GM19395 (cell line): ENCODE measurements at regions not wholly inside any gene's neighbourhood (a gene's known extent, or its start where the extent isn't known, plus 50 kb on each side); places are given as distances from the start of the nearest gene placed in this dataset.

Experiments used
- ATAC-seq: cut with Tn5 transposase; IDR thresholded peaks from one replicate; pipeline ENCODE4 v1.9.1; 2021; ENCODE audit warnings: mild to moderate bottlenecking, moderate library complexity; ENCODE audit not compliant: unreplicated experiment

DNA sequence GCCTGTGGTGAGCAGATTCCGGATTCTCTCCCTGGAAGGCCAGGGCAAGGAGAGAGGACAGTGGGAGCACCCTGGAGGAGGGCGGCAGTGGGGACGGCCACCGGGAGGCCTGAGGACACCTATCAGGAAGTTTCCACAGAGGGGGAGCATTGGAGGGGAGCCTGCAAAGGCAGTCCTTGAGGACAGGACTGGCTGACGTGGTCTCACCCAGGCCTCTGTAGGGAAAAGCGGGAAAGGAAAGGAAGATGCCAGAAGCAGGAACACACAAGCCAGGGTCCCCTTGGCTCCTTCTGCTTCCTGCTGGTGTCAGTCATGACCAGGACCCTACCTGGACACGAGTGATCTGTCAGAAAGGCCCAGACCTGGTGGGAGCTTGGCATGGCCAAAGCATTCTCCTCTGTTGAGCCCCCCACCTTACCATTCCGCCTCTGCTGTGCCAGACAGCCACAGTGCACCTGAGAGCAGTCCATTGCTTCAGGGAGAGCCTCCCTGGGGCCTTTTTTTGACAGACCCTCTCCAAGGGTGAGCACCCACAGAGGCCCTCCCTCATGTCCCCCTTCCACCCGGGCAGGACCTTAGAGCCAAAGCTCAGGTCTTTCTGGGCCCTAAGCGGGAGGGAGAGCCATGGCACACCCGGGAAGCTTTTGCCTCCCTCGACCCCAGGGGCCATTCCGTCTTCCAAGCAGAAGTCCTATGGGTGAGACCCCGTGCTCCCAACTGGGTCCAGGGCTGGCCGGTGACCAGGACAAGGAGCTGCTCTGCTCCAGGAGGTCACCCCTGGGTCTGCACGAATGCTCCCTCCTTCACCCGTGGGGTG lies 333.1 kb downstream of the DYSF start:
- ATAC-seq, result no peak

DNA sequence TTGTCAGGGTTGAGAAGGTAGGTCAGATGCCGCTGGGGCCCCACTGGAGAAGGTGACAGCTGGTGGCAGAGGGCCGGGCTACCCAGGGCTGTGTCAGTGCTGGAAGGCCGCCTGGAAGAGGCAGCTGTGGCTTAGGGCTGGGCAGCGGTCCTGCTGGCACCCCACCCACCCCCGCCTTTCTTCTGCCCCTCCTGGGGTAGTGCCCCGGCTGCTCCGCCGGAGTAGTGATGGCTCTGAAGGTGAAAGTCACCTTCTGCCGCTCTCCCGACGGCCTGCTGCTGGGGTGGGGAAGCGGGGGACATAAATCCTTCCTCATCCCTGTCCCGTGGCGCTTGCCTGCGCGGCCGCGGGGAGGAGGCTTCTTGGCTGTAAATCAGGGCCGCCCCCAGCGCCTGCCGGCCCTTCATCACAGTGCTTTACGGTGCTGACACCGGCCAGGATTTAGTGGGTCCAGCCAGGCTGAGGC lies 332.2 kb downstream of the DYSF start:
- ATAC-seq, result no peak

DNA sequence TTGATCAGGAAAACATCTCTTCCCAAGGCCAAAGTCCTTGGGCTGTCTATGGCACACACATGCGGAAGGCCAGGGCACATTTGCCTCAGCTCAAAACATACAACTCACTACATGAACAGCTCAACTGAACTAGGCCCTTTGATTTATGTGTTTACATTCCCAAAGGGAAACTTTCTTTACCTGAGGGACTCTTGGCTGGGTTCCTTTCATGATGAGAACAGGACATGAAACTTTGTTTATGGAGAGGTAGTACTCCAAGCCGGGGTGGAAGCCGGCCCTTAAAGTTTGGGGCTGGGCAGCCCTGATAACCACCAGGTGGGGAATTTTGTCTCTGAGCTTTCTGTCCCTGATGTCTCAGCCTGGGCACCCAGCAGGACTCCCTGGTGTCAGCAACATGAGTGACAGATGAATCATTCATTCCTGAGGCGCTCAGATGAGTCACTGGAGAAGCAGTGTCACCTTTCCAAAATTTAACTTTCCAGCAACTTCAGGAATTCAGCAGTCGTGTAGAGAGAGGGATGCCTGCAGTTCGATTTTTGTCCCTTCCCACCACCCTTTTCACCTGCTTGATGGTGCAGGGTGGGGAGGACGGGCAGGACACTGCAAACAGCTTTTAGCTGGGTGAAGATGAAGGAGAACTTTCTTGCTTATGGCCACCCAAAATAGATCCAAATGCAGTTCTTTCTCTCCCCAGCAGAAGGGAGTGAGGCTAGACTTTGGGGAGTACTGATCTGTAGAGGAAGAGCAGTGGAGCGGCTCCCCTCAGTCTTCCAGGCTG lies 331.6 kb downstream of the DYSF start:
- no peak for ATAC-seq

DNA sequence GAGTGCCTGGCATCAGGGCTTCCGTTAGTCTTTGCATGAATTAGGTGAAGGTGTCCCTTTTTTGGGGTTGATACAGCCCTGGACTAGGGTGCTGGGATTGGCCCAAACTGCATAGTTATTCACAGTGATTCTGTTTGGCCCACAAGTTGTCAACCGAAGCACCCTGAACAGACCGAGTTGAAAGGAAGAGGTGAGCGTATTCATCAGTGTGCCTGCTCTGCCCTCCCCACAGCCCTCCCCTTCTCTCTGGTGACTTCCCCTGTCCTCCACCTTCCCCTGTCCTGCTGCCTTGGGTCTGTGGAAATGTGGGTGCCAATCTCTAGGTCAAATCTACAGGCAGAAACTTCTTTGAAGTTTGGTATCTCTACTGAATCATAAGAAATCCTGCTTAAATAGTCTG lies 330.5 kb downstream of the DYSF start:
- no peak for ATAC-seq

GRCh38 chr2:71783215-71783614 lies 329.9 kb downstream of the DYSF start:
- ATAC-seq, result no peak

DNA sequence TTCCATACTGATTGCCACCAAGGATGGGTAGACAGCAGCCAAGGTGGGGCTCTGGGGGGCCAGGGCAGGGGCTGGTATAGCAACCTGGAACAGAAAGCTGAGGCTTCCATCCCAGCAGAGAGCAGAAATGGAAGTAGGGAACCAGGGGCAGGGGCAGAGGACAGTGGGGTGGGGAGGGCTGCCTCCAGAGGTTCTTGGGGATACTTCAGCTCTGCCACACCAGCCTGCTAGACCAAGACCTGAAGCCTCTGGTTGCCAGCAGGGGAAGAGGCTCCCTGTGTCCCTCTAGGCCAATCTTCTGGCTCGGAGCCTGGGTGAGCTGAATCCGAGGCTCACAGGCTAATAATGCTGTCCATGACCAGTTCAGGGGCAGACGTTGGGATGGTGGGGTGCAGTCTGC lies 329.0 kb downstream of the DYSF start:
- no peak for ATAC-seq

DNA sequence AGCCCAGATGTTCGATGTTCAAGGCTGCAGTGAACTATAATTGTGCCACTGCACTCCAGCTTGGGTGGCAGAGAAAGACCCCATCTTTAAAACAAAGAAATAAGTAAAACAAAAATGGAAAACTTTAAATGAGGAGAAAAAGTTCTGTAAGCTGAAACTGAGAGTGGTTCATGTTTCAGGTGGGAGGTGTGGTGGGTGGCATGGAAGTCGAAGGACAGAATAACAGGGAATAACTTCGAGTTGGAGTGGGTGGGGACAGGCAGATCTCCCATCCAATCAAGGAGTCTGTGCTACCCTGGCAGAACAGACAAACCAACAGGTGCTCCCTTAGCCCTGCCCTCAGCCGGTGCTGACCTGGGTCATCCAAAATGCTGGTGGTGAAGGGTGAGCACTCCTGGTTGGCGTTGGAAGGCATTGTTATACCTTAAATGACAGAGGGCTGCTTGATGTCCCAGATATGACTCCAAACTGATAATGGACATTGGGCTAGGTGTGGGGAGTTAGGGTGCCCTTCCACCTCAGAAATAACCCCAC lies 328.4 kb downstream of the DYSF start:
- no peak for ATAC-seq

DNA sequence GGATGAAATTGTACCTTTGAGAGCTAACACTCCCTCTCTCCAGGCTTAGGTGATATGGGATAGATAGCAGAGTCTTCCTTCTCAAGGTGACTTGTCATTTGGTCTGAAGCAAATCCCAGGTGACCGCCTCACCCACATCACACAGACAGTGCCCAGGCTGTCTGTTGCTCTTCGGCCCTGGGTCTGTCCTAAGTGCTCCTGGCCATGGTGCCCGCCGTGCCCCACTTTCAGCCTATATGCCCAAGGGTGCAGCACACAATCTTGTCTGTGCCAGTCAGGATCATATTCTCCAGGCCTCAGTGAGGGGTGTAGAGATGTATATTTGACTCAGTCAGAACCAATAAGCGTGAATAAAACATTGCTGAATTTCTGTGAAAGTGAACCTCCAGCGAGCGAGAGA lies 326.8 kb downstream of the DYSF start:
- no peak for ATAC-seq

GRCh38 chr2:71779774-71780105 lies 326.4 kb downstream of the DYSF start:
- ATAC-seq, result no peak

GRCh38 chr2:71778936-71779773 lies 325.8 kb downstream of the DYSF start:
- no peak for ATAC-seq

GRCh38 chr2:71778514-71778913 lies 325.2 kb downstream of the DYSF start:
- ATAC-seq, result no peak

DNA sequence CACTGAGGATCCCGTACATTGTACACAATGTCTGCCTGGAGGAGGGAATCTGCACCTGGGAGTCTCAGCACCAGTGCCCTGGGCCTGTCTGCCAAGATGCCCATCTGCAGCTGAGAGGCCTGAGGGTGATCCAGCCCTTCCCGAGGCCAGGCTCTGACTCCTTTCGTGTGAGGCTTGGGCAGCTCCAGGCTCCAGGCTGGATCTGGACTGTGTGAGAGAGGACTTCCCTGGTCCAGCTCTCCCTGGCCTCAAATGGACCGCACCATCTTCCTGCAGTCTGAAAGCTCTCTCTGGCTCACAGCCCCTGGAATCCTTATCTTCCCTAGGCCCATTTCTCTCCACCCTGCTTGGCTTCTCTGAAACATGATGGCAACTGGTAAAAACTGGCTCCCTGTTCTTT lies 324.6 kb downstream of the DYSF start:
- ATAC-seq, result no peak

DNA sequence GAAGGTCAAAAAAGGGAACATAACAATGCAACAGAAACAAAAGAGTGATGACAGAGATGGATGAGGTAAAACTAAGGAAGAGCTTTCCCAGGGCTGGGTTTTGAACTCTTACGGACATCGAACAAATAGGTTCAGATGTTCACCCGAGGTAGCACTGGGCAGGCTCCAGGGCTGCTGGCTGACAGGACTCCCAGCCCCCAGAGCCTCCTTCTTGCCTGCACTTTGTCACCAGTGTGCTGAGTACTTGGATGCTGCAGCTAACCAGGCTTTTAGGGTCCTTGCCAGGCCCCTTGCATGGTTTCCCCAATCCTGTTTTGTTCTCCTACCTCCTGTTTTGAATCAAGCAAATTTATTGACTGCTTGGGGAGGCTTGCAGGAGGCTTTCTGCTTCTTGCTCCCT lies 322.9 kb downstream of the DYSF start:
- ATAC-seq, result no peak

DNA sequence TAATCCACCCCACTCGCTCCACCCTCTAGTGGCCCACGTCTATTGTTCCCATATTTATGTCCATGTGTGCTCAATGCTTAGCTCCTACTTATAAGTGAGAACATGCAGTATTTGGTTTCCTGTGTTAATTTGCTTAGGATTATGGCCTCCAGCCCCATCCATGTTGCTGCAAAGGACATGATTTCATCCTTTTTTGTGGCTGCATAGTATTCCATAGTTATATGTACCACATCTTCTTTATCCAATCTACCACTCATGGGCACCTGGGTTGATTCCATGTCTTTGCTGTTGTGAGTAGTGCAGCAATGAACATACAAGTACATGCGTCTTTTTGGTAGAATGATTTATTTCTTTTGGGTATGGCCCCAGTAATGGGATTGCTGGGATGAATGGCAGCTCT lies 319.9 kb downstream of the DYSF start:
- ATAC-seq, result no peak

- ATAC-seq, result no peak
Observed at GRCh38 chr2:71772510-71773172, 319.3 kb downstream of the DYSF start.

DNA sequence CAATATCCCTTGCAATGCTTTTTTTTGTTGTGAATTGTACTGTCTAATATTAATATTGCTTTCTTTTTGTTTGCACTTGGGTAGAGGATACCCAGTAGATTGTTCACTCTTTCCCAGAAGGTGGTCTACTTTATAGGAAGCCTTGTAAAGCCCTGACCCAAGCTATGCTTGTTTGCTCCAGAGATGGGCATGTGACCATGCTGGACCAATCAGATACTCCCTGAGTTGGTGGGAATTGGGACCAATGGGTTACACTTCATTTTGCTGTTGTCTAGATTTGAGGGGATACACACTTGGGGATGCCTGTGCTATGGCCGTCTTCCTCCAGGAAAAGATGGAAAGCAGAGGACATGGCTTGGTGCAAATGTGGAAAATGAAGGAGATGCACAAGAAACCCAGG lies 314.3 kb downstream of the DYSF start:
- no peak for ATAC-seq

DNA sequence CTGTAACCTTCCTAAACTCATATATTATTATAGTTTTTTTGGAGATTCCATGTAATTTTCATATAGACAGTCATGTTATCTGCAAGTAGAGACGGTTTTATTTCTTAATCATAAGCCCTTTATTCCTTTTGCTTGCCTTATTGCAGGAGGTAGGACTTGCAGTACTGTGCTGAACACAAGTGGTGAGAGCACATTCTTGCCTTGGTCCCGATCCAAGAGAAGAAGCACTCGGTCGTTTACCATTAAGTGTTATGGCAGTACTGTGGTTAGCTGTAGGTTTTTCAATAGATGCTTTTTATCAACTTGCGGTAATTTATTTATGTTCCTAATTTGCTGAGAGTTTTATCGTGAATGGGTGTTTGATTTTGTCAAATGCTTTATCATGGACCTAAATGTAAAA lies 305.7 kb downstream of the DYSF start:
- no peak for ATAC-seq

DNA sequence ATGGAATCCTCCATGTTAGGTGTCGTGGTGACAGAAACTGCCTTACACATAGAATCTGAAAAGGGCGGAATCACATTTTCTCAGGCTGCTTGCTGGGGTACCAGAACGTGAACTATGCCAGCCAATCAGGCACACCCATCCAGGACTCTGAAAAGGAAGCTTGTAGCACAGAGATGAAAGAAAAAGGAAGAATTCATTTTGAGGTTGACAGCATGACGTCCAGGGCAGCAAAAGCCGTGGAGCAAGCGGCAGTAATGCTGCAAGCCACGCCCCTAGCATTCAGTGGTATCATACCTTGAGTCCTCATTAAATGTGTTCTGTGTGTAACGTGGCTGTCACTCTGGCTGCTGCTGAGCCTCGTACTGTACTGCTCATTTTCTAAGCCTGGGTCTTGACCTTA lies 304.0 kb downstream of the DYSF start:
- ATAC-seq, result no peak

DNA sequence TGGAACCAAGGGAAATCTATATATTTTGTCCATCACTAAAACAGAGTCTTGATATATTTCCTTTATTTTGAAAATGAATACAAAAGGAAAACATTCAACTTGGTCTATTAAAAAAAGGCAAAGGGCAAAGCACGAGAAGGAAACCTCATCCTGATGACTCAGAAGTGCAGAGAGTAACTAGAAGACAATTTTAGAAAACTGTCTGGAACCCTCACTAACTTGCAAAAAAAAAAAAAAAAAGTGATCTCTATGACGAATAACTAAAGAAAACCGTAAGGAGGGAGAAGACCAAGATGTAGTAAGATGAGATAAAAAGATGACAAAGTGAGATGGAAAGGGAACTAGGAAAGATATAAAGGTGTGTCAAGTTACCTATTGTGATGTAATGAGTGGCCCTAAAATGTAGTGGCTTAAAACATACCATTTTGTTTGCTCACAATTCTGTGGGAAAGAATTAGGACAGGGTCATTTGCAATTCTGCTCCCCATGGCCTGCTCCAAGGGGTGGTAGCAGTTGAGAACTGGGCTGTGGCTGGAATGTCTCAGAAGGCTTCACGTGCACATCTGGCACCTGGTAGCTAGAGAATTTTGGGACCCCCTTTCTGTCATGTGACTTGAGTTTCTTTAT lies 303.0 kb downstream of the DYSF start:
- ATAC-seq, result no peak

GRCh38 chr2:71751590-71751989 lies 298.2 kb downstream of the DYSF start:
- no peak for ATAC-seq
